Chondrocyte (in vitro differentiated cells): ENCODE measurements at regions not wholly inside any gene's neighbourhood (a gene's known extent, or its start where the extent isn't known, plus 50 kb on each side); places are given as distances from the start of the nearest gene placed in this dataset.

ENCODE experiments used
- DNase-seq: peaks from one replicate; pipeline ENCODE4 v3.0.0; 2021; ENCODE audit warnings: mixed read lengths, low spot score
- H3K27ac Mint-ChIP-seq: one replicate; pipeline ENCODE4 v1.8.0; 2021; ENCODE audit warnings: mild to moderate bottlenecking, moderate library complexity, mixed read lengths; ENCODE audit not compliant: unreplicated experiment
- H3K27me3 Mint-ChIP-seq: 2 replicates; pipeline ENCODE4 v1.8.0; 2021; ENCODE audit warnings: low read depth, mixed read lengths
- H3K36me3 Mint-ChIP-seq: 2 replicates; pipeline ENCODE4 v1.8.0; 2021; ENCODE audit warnings: low read depth, mixed read lengths
- H3K4me1 Mint-ChIP-seq: 2 replicates; pipeline ENCODE4 v1.8.0; 2021; ENCODE audit warnings: low read depth, mild to moderate bottlenecking, mixed read lengths
- H3K4me3 Mint-ChIP-seq: one replicate; pipeline ENCODE4 v1.8.0; 2021; ENCODE audit warnings: mild to moderate bottlenecking, moderate library complexity, mixed read lengths; ENCODE audit not compliant: unreplicated experiment
- H3K9me3 Mint-ChIP-seq: 2 replicates; pipeline ENCODE4 v1.8.0; 2021; ENCODE audit warnings: low read depth, mixed read lengths
- CTCF ChIP-seq: fragments of 200-600 bp; sonication (generic); IDR thresholded peaks from 2 replicates; pipeline ENCODE4 v1.5.0; 2021; ENCODE audit warnings: antibody characterized with exemption, mild to moderate bottlenecking, moderate library complexity

- Mint-ChIP-seq H3K4me3 (no peak overlapping the region), H3K36me3 (no peaks in the 10 kb centered on the region), H3K27me3 (peaks cover 2% of the 10 kb centered on the region), H3K27ac (peak overlapping the region; percentile 57), H3K9me3 (no peaks in the 10 kb centered on the region), H3K4me1 (peaks cover 35% of the 10 kb centered on the region)
- no peak for DNase-seq
- TF ChIP-seq CTCF = no peak
Measured at GRCh38 chr3:13189639-13190377, 116.6 kb upstream of the IQSEC1 start.

GRCh38 chr3:13188975-13189374 lies 115.7 kb upstream of the IQSEC1 start:
- Mint-ChIP-seq H3K9me3 (no peaks in the 10 kb centered on the region), H3K36me3 (no peaks in the 10 kb centered on the region), H3K27me3 (peaks cover 4% of the 10 kb centered on the region), H3K27ac (no peak overlapping the region), H3K4me3 (no peak overlapping the region), H3K4me1 (peaks cover 26% of the 10 kb centered on the region)
- no peak for TF ChIP-seq CTCF
- no peak for DNase-seq

- H3K4me3 Mint-ChIP-seq = no peak overlapping the region
- peaks cover 5% of the 10 kb centered on the region for H3K27me3 Mint-ChIP-seq
- peaks cover 1% of the 10 kb centered on the region for H3K36me3 Mint-ChIP-seq
- DNase-seq = no peak
- no peak overlapping the region for H3K27ac Mint-ChIP-seq
- TF ChIP-seq CTCF = no peak
- H3K9me3 Mint-ChIP-seq = no peaks in the 10 kb centered on the region
- H3K4me1 Mint-ChIP-seq = peaks cover 19% of the 10 kb centered on the region
Measured at GRCh38 chr3:13188181-13188779, 115.1 kb upstream of the IQSEC1 start.

- TF ChIP-seq CTCF = no peak
Measured at GRCh38 chr3:13187593-13187992, 114.4 kb upstream of the IQSEC1 start.

GRCh38 chr3:13186435-13186815 lies 113.2 kb upstream of the IQSEC1 start:
- no peak for DNase-seq
- Mint-ChIP-seq H3K4me1 (peaks cover 15% of the 10 kb centered on the region), H3K27ac (no peak overlapping the region), H3K4me3 (no peak overlapping the region), H3K9me3 (peaks cover 6% of the 10 kb centered on the region), H3K27me3 (peaks cover 5% of the 10 kb centered on the region), H3K36me3 (peaks cover 1% of the 10 kb centered on the region)
- no peak for TF ChIP-seq CTCF

More at GRCh38 chr3:13187593-13187992, 114.4 kb upstream of the IQSEC1 start:
- Mint-ChIP-seq H3K9me3 (no peaks in the 10 kb centered on the region), H3K4me1 (peaks cover 15% of the 10 kb centered on the region), H3K27ac (no peak overlapping the region), H3K4me3 (no peak overlapping the region), H3K36me3 (peaks cover 1% of the 10 kb centered on the region), H3K27me3 (peaks cover 5% of the 10 kb centered on the region)
- no peak for DNase-seq
